DOHH2 (cell line): ENCODE measurements at regions not wholly inside any gene's neighbourhood (a gene's known extent, or its start where the extent isn't known, plus 50 kb on each side); places are given as distances from the start of the nearest gene placed in this dataset.
"Not testable (repeated sequence)": the region's sequence is repeated elsewhere in the genome, so short reads cannot be mapped to it uniquely, and the experiment has no call there.

Experiments used
- CTCF ChIP-seq: fragments of 200-600 bp; sonication (generic); IDR thresholded peaks from one replicate; pipeline ENCODE4 v1.5.1; 2014; ENCODE audit warnings: antibody characterized with exemption, mild to moderate bottlenecking, low read depth, low read length; ENCODE audit not compliant: poor library complexity, severe bottlenecking
- EZH2phosphoT487 ChIP-seq: fragments of 200-600 bp; sonication (generic); IDR thresholded peaks from 2 replicates; pipeline ENCODE4 v1.6.1; 2017; ENCODE audit warnings: borderline replicate concordance, mild to moderate bottlenecking, antibody characterized with exemption, low read length, moderate library complexity, mixed read lengths

DNA sequence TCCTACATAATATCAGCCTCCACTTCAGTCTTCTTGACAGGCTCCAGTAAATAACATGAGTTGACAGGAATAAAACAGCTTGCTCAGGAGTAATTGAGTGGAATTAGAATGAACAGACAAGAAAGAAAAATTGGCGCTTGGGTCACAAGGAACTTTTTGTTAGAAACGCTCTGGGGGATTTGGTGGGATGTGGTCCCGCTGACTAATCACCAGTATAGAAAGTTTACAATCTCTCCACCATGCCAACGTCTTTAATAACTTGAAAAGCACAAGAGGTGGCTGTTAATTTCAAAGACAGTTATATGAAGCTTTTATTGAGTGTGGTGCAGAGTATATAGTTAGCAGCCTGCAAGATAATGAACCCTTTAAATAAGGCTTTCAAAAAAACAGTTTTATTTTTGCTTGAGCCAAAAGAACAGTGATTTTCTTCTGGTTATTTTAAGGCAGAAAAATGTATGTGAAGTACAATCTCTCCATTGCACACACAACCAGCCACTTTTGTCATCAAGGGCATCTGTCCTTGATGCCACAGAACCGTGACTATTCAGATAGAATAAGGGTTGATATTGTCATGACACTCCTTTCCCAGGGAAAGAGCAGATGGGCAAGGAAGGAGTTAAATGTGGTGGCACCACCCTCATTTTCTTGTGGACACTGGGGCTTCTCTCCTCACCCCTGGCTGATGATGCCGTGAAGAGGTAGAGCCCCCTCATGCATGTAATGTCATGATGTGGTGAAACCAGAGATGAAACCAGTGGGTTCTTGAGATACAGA, 102.9 kb upstream of the CDC42EP3 start:
- not testable (repeated sequence) for TF ChIP-seq CTCF, EZH2phosphoT487
